ENCODE measurements at regions not wholly inside any gene's neighbourhood (a gene's known extent, or its start where the extent isn't known, plus 50 kb on each side); places are given as distances from the start of the nearest gene placed in this dataset.

DNA sequence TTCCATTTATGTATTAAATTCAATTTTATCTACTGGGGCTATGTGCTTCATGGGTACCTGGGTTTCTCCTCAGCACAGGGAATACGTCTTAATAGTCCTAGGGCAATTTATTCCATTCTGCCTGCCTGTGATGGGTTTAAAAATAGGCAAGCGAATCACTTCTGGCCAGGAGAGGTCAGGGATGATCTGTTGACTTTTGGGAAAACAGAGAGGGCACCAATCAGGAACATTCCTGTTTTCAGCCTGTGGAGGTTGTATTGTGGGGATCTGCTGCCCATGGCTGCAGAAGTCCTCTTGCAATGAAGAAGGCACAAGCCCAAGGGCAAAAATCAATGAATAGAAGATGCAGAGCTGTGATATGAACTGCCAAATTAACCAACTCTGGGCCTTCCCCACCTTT, 303.1 kb downstream of the CTH start:
- H3K9ac ChIP-seq, result no peak overlapping the region
- H3K27ac ChIP-seq, result no peak overlapping the region
- no peaks in the 10 kb centered on the region for H4K20me1 ChIP-seq (ENCODE audit: low read depth)
- peak; percentile 4 for DNase-seq (ENCODE audit: low spot score)
- H3K9me3 ChIP-seq (ENCODE audit: low read depth), result no peaks in the 10 kb centered on the region
- H3K27me3 Mint-ChIP-seq (ENCODE audit: insufficient read depth, low read depth), result no peaks in the 10 kb centered on the region
- H3F3A ChIP-seq (ENCODE audit: low read depth), result no peaks in the 10 kb centered on the region
- TF ChIP-seq CTCF (IDR thresholded peaks at IDR 0.05), result peak; percentile 10
- TF ChIP-seq EZH2phosphoT487 (IDR thresholded peaks at IDR 0.05), result no peak
- no peaks in the 10 kb centered on the region for H3K4me1 Mint-ChIP-seq
- no peaks in the 10 kb centered on the region for H3K27me3 ChIP-seq
- no peaks in the 10 kb centered on the region for H3K36me3 ChIP-seq
- no peaks in the 10 kb centered on the region for H3K4me1 ChIP-seq
- H3K36me3 Mint-ChIP-seq, result no peaks in the 10 kb centered on the region
- no peak overlapping the region for H3K4me2 ChIP-seq
- H3K4me3 ChIP-seq, result no peak overlapping the region
- no peaks in the 10 kb centered on the region for H3K79me2 ChIP-seq (ENCODE audit: low read depth)
- H3K9me3 Mint-ChIP-seq, result no peaks in the 10 kb centered on the region
- H2AFZ ChIP-seq (replicated peaks), result no peak overlapping the region
- H3K4me3 Mint-ChIP-seq, result no peak overlapping the region
- no peak overlapping the region for H3K27ac Mint-ChIP-seq

GRCh38 chr1:70717211-70717610, 306.1 kb downstream of the CTH start:
- H3K4me3 Mint-ChIP-seq, result no peak overlapping the region
- no peaks in the 10 kb centered on the region for H3K4me1 ChIP-seq
- no peak overlapping the region for H2AFZ ChIP-seq (replicated peaks)
- H3K4me2 ChIP-seq, result no peak overlapping the region
- H3K27me3 ChIP-seq, result no peaks in the 10 kb centered on the region
- no peaks in the 10 kb centered on the region for H3K9me3 Mint-ChIP-seq
- H3K27ac Mint-ChIP-seq, result no peak overlapping the region
- H3K4me3 ChIP-seq, result no peak overlapping the region
- H3K27ac ChIP-seq, result no peak overlapping the region
- no peaks in the 10 kb centered on the region for H3K36me3 ChIP-seq
- TF ChIP-seq CTCF (IDR thresholded peaks at IDR 0.05), result no peak
- TF ChIP-seq EZH2 (IDR thresholded peaks at IDR 0.05), result no peak
- H3K9ac ChIP-seq, result no peak overlapping the region
- no peaks in the 10 kb centered on the region for H3K36me3 Mint-ChIP-seq
- H4K20me1 ChIP-seq (ENCODE audit: low read depth), result no peaks in the 10 kb centered on the region
- no peaks in the 10 kb centered on the region for H3K9me3 ChIP-seq (ENCODE audit: low read depth)
- no peaks in the 10 kb centered on the region for H3K79me2 ChIP-seq (ENCODE audit: low read depth)
- no peaks in the 10 kb centered on the region for H3K4me1 Mint-ChIP-seq
- no peaks in the 10 kb centered on the region for H3F3A ChIP-seq (ENCODE audit: low read depth)
- no peaks in the 10 kb centered on the region for H3K27me3 Mint-ChIP-seq (ENCODE audit: insufficient read depth, low read depth)
- DNase-seq (ENCODE audit: low spot score), result no peak

GRCh38 chr1:70717656-70718055, 306.6 kb downstream of the CTH start:
- Histone ChIP-seq H3K4me3 (no peak overlapping the region), H3K4me2 (no peak overlapping the region), H3K27ac (no peak overlapping the region), H4K20me1 (ENCODE audit: low read depth) (no peaks in the 10 kb centered on the region), H3K9ac (no peak overlapping the region), H3K27me3 (no peaks in the 10 kb centered on the region), H3K36me3 (no peaks in the 10 kb centered on the region), H2AFZ (replicated peaks) (no peak overlapping the region), H3F3A (ENCODE audit: low read depth) (no peaks in the 10 kb centered on the region), H3K4me1 (no peaks in the 10 kb centered on the region), H3K9me3 (ENCODE audit: low read depth) (no peaks in the 10 kb centered on the region), H3K79me2 (ENCODE audit: low read depth) (no peaks in the 10 kb centered on the region)
- TF ChIP-seq EZH2phosphoT487 (IDR thresholded peaks at IDR 0.05) (no peak), CTCF (IDR thresholded peaks at IDR 0.05) (no peak), EZH2 (IDR thresholded peaks at IDR 0.05) (no peak)
- Mint-ChIP-seq H3K4me3 (no peak overlapping the region), H3K27me3 (ENCODE audit: insufficient read depth, low read depth) (no peaks in the 10 kb centered on the region), H3K27ac (no peak overlapping the region), H3K9me3 (no peaks in the 10 kb centered on the region), H3K36me3 (no peaks in the 10 kb centered on the region), H3K4me1 (no peaks in the 10 kb centered on the region)
- DNase-seq (ENCODE audit: low spot score), result no peak
